Prostate gland (tissue), 2 donors: ENCODE measurements at regions not wholly inside any gene's neighbourhood (a gene's known extent, or its start where the extent isn't known, plus 50 kb on each side); places are given as distances from the start of the nearest gene placed in this dataset.

Source experiments
- CTCF ChIP-seq, 4 experiments: fragments of 200-600 bp in 2 of 4; fragments of 450-650 bp in 2 of 4; sonication (generic) in 2 of 4; IDR thresholded peaks; 1 replicate in 3 of 4; 2 replicates in 1 of 4; pipeline ENCODE4 v1.5.1; 2016 to 2019; ENCODE audit warnings: antibody characterized with exemption in 4 of 4, mild to moderate bottlenecking in 2 of 4, moderate library complexity in 2 of 4
- POLR2AphosphoS5 ChIP-seq: sonication (generic); formaldehyde crosslinking; IDR thresholded peaks from one replicate; pipeline ENCODE4 v1.6.1; 2017; ENCODE audit warnings: antibody characterized with exemption

GRCh38 chr21:38605236-38605635 is 107.0 kb upstream of the ERG start:
- no peak for TF ChIP-seq POLR2AphosphoS5
- no peak for TF ChIP-seq CTCF (IDR thresholded peaks at IDR 0.05)
